HT1080 (cell line): ENCODE measurements at regions not wholly inside any gene's neighbourhood (a gene's known extent, or its start where the extent isn't known, plus 50 kb on each side); places are given as distances from the start of the nearest gene placed in this dataset.

Experiments
- DNase-seq: peaks from one replicate; pipeline ENCODE4 v3.0.0-alpha.2; 2015; ENCODE audit warnings: low read depth

DNA sequence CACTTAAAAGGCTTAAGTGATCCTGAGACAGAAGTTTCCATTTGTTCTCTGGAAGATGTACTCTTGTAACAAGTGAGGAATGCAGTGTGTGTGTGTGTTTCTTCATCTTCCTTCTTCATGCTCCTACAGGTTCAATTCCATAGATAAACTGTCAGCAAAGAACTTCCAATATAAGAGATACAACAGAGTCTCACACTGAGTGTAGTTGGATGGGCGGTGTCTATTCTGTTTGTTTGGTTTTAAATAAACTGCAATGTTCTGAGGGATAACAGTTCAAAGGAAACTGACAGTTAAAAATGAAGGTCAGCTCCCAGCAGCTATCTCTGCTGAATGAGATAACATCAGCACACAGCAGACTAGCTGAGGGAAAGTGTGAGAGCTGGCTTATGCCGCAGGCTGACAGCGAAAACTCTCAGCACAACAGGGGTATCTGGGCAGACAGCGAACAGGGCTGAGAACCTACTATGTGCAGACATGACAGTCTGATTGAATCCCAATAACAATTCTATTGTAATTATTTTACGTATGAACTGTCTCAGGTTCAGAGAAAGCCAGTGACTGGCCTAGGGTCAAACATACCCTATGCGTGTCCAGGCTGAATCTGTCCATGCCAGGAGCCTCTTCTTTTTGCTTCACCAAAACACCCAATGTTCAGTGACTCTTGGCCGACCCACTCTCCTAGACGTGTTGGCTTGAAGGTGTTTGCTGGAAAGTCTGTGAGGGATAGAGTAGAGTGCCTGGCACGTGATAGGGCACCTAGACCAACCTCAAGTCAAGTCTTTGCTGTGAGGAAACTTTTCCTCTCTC is 201.9 kb upstream of the TRIB2 start:
- DNase-seq, result no peak

DNA sequence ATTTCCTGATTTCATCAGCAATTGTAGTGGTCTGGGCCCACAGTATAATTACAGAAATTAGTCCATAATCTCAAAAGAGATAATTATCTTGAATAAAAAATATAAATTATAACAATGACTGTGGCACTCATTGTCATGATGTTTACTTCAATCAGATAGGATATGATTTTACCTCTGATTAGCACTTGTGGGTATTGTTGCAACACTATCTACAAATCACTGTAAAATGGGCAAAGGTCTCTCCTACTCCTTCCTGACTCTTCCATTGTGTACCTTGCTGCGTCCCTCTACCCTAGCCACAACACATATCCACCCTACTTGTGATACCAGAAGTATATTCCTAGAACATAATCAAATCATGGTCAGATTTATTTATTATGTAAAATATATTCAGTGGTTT is 200.9 kb upstream of the TRIB2 start:
- DNase-seq, result no peak

DNA sequence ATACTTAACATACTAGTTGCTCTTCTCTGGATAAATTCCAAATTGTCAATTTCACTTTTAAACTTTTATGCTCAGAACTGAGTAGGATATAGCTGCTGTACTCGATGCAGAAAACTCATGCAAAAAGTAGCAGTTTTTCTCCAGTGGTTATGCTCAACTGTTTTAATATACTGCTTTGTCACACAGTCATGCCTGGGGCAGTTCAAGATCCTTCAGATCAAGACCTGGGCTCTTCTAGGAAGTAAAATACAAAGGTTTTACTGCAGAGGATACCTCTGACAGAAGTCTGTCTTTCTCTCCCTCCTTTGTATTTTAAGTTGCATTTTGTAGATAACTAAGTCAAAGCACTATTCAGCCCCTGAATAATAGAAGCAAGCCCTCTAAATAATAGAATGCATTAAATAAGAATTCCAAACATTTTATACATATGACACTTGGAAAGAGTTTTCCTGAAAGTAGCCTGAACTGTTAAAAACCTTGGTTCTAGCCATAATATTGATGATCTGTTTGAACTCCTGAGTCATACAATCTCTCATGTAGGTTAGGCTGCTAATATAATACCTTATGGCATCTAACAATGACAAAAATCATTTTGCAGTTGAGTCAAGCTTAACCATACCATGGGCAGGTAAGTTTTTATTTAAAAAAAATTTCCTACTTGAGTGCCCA is 183.3 kb upstream of the TRIB2 start:
- no peak for DNase-seq

DNA sequence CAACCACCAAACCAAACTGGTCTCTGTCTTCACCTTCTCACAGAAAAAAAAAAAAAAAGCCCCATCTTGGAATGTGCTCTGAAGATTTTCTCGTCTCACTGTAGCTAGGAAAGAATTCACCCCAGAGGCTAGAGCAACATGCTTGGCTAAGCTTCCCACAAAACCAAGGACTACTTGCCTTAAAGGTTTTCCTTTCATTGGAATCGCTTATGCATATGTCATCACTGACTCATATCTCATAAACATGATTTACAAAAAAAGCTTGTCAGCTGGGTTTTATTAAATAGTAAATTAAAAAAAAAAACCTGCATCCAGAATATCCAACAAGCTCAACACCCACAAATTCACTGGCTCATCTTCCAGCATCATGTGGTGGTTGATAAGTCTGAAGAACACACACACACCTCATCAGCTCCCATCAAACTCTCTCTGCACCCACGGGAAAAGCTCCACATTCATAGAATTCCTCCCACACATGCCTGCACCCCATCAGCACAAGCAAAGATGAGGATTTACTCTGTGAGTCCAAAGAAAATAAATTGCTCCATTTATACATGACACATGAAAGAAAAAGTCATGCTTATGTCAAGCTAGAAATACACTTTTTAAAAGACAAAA is 182.0 kb upstream of the TRIB2 start:
- DNase-seq, result peak; percentile 85

DNA sequence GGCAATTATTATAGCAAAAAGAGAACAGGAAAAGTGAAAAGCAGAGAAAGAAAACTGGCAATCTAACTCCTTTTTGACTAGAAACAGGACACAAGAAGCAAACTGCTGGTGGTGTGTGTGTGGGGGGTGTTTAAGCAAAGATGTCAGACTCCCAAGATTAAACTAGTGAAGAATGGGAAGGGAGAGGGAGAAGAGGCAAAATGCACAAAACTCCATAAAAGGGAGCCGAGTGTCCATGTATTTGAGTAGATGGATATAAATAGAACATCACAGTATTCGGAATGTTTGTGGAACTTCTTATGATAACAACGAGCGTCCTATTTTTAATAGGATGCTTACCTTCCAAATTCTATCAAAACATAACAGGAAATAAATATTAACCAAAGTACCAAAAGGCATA is 179.8 kb upstream of the TRIB2 start:
- DNase-seq, result no peak

DNA sequence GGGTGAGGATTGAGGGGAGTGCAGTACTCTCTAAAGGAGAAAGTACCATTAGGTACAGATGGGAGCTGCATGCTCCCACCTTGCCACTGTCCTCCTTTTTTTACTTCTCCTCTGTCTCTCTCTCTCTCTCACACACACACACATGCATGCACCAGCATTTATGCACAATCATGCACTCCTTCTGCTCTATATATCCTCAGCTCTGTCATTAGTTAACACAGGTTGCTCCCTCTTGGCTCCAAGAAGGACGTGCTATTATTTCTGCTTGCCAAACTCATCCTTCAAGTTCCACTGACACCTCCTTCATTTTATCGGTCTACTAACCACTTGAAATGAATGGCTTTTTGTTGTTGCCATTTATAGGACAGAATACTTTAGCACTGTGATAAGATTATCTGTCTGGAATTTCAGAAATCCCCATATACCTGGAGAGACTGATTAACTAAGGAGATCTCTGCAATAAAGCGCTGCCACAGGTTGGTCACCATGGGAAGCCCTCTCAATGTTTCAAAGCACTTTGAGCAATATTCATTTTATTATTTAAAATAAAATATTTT is 178.5 kb upstream of the TRIB2 start:
- DNase-seq, result no peak

DNA sequence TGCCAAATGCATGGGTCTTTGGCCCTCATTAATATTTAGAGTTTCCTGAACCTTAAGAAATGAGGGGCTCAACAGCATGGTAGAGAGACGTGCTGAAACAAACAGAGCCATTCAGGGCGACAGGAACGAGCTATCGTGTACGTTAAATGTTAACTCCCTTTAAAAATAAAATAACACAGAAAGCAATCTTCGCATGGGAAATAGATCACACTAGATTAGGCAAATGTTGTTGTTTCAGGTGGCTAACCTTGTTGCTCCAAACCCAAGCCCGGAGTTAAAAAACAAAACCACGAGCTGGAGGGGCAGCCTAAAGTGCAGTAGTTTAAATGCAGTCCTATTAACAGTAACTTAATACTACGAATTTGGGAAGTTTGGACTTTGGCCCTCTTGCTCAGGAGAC is 177.4 kb upstream of the TRIB2 start:
- no peak for DNase-seq

DNA sequence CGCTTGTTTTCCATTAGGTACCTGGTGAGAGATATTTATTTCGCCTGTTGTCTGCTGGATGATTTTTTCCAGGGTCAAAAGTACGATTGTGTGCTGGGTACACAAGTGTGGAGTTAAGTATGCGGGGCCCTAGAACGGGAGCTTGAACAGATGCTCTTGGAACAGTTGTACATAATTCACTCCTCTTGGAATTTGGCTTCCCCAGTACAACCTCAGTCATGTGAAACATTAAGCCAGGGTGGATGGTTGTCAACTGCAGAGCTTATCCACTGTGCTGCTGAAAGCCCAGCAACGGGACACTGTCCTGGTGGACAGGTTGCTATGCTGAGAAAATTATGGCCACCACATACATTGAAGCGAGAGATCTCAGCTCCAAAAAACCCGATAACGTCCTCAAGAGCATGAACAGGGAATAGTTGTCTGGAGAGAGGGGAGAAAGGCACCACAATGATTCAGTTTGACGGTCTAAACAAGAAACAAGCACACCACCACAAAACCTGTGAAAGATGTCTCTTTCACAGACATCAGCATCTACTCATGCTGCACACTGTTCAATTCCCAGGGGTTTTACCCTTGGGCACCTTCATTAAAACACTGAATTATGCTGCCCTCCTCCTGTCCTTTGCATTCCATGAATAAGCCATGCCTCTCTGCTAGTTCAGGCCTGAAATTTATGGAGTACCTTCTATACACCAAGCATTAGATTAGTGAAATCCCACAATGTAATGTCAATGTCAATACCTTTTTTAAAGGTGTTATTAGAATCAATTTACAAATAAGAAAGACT is 176.8 kb upstream of the TRIB2 start:
- DNase-seq, result no peak

DNA sequence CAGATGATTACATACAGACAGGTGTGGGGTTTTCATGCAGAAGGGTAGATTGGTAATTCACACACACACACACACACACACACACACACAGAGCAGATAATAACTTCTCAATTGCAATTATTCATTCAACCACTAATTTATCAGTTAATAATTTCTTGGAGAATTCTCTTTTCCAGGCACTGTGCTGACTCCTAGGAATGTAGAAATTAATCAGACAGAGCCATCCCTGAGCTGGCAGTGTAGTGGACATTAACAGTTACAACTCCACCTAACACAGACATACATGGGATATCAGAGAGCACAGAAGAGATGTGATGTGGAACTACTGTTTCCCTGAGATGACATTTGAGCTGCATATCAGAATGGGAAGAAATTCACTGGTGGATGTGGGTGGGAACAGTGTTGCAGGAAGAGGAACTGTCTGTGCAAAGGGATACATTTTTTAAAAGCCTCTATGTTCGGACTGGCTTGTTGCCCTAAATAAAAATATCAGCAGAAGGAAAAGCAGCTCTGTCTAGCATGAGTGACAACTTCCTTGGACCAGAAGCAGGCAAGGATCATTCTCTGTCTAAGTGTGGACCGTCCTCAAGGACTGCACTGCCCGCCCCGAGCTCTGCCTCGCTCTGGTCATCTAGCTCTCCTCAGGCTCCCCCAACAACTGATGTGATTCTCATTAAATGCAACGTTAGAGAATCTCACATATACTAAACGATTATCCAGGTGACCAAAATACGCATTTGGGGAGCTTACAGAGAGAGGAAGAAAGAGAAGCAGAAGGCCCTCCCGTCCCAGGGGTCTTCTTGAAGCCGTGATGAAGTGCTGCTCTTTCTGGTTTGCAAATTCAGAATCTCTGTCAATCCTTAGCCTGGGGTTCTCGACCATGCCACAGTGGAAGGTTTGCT is 173.4 kb upstream of the TRIB2 start:
- no peak for DNase-seq

DNA sequence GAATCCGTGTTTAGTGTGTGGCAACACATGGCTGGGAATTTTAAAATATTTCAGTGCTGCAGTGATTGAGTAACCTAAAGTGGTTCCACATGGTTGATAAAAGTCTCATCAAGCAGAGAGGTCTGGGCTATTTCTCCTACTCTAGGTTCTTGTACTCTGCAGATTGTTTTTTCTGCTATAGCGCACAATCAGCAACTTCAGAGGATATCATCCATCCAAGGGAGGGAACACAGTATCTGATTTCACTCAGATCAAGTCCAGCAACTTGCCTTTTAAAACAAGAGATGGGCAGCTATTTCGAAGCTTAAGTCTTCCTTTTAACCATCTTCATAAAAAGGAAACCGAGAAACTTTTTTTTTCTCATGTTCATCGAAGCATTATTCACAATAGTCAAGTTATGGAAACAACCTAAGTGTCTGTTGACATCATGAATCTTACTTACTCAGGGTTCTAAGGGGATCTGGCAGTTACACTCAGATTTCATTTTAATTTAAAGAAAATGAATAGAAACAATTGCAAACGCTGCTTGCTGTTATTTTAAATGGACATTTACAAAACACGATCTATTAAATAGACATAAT is 172.7 kb upstream of the TRIB2 start:
- no peak for DNase-seq

DNA sequence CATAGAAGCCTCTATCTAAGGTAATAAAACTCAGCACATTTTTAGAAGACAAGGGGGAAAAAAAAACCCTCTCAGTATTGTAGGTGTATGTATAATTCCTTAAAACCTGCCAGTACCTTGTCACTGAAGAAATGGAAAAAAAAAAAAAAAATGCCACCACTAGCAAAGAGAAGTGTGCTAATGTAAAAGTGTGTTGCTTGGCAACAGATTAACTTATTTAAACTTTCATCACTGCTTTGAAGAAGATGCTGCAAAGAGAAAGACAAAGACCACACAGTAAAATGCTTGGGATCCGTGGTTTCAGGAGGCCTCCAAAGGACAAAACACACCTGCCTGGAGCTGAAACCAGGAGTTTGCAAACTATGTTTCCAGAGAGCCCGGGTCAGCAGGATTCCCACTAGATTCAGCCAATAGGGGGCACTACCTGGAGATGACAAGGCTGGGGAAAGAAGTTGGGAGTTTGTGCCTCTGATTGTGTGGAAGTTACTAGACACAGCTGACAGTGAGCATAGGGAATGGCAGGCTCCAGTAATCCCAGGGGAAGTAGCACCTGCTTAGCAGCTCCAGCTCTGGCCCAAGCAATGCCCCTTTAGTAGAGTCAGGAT is 169.1 kb upstream of the TRIB2 start:
- DNase-seq, result no peak

DNA sequence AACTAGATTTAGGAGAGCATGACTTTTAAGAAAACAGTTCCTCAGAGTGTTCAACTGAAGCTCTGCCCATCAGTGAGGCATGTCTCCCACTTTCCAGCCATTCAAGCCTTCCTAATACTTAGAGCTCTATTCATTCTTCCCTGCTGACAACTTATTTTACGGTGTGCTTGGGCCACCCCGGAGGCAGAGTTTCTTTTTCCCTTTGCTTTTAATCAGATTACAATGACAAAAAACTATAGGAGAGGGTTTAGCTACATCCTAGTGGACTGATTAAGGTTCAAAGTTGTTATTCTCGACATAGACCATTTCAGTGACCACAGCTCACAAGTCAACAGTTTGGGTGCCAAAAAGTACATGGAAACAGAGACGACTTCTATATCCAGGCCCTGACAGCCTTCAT is 167.8 kb upstream of the TRIB2 start:
- DNase-seq, result no peak

DNA sequence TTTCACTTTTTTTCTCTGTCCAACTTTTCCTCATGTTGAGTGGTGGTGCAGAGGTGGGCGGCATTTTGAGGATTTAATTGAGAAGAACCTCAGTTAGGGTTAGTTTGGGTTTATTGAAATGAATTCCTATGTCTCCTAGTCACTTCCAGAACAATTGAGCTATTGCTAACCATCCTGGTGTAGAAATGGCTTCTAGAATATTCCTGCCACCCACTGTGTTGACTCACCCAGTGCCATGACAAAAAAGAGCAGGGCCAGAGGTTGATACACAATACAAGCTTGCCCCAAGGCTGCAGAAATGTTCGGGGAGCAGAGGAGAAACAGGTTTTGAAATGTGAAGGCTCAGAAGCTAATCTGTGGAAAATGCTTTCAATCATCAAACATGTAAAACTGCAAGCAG is 167.1 kb upstream of the TRIB2 start:
- peak; percentile 62 for DNase-seq

DNA sequence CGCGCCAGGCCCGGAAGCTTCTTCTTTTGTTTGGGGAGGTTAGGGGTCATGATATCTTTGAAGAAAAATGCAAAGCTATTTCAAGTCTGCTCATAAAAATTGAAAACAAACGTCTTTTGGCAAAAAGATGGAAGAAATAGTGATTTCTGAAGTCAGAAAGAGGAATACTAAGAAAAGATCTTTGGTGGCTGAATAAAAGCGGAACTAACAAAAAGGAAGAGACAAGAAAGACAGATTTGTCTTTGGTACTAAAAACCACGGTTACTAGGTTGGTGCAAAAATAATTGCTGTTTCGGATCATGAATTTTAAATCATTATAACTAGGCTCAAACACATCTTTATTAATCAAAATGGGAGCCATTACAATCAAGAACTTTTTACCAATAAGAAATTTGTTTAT is 164.6 kb upstream of the TRIB2 start:
- no peak for DNase-seq

DNA sequence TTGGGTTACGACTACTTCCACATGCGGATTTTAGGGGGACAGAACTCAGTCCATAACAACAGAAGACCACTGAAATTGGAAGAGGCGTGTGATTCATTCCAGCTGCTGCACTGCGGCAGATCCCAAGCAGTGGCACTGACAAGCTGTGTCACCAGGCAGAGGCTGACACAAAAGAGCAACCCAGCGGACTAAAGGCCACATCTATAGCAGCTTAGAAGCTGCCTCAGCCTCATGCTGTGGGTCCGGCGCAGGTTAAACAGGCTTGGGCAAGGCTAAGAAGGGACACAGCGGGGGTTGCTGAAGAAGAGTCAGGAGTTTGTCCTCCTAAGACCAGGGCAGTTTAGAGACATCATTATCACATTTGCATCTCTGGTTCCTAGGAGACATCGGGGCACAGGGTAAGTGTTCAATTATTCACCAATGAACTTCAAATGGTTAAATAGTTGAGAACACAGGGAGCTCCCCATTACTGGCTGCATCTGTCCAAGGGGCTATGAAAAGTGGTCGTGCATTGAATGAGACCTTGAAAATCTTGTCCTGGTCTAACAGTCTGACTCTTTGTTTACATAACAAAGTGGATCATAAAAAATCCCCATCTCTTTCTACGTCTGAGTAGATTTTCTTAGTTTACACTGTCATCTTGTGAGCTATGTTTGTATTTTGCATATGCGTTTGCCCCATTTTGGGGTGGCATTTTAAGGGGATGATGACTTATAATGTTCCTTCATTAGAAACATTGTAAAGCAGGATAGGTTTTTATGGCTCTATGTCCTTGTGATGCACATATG is 162.3 kb upstream of the TRIB2 start:
- no peak for DNase-seq

DNA sequence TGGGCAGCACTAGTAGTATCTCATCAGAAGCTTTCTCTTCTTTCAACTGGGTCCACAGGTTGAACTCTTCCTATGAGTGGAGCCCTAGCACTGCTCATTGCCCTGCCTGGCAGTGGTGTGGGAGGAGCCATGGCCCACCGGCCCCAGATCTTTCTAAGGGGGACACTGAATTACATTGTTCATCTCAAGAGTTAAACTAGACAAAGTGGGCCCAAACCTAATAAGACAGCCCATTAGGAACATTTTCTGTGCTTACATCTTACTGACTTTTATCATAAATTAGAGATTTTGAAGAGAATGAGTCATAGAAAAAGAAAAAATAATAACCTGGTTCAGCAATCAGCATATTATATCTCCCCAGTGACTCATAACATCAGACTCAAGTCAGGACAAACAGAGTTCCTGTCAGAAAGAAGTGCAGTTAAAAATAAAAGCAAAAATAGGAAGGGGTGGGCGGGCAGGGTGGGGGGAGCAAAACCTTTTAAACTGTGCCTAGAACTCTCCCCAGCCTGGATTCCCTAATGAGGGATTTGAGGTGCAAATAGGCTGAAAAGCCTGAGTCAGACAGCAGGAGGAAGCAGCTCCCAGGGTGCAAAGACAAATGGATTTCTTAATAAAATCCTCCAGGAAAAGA is 161.6 kb upstream of the TRIB2 start:
- DNase-seq, result peak; percentile 64

DNA sequence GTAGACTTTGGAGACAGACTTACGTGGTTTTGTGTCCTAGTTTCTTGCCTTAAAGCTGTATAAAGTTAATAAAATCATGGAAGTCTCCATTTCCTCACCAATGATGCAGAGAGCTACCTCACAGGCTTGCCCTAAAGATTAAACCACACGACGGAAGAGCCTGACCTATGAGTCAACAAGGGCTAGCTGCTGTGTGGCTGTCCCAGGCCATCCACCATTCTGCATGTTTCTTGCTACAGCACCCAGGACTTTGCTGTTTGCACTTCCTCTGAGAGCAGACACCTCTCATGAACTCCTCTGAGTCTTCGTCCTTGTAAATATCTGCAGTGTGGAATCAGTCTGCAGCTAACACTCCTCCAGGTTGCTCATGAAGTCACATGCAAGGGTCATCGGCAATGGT is 160.0 kb upstream of the TRIB2 start:
- peak; percentile 88 for DNase-seq

DNA sequence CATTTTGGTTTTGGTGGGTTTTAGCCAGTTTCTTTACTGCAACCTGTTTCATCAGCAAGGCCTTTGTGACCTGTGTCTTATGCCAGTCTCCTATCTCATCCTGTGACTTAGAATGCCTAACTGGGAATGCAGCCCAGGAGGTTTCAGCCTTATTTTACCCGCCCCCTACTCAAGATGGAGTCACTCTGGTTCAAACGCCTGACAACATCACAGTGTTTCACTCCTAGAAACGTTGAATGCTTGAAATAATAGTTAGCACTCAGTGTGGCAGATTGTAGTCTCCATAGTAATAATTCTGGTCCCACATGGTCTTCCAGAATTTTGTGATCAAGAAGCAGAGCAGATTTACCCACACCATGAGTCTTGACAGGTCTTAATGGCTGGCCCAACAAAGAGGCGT is 159.0 kb upstream of the TRIB2 start:
- DNase-seq, result no peak
